ENCODE measurements at regions not wholly inside any gene's neighbourhood (a gene's known extent, or its start where the extent isn't known, plus 50 kb on each side); places are given as distances from the start of the nearest gene placed in this dataset.

- TF ChIP-seq CTCF (IDR thresholded peaks at IDR 0.05) = no peak
- no peak for TF ChIP-seq EP300 (IDR thresholded peaks at IDR 0.05)
Observed at GRCh38 chr1:47709872-47710231, 272.0 kb downstream of the FOXD2 start.

All from sigmoid colon (tissue), 4 donors.